ENCODE measurements at regions not wholly inside any gene's neighbourhood (a gene's known extent, or its start where the extent isn't known, plus 50 kb on each side); places are given as distances from the start of the nearest gene placed in this dataset.

GRCh38 chr15:36389107-36389506 is 190.3 kb upstream of the CDIN1 start:
- TF ChIP-seq, protein P1, sequence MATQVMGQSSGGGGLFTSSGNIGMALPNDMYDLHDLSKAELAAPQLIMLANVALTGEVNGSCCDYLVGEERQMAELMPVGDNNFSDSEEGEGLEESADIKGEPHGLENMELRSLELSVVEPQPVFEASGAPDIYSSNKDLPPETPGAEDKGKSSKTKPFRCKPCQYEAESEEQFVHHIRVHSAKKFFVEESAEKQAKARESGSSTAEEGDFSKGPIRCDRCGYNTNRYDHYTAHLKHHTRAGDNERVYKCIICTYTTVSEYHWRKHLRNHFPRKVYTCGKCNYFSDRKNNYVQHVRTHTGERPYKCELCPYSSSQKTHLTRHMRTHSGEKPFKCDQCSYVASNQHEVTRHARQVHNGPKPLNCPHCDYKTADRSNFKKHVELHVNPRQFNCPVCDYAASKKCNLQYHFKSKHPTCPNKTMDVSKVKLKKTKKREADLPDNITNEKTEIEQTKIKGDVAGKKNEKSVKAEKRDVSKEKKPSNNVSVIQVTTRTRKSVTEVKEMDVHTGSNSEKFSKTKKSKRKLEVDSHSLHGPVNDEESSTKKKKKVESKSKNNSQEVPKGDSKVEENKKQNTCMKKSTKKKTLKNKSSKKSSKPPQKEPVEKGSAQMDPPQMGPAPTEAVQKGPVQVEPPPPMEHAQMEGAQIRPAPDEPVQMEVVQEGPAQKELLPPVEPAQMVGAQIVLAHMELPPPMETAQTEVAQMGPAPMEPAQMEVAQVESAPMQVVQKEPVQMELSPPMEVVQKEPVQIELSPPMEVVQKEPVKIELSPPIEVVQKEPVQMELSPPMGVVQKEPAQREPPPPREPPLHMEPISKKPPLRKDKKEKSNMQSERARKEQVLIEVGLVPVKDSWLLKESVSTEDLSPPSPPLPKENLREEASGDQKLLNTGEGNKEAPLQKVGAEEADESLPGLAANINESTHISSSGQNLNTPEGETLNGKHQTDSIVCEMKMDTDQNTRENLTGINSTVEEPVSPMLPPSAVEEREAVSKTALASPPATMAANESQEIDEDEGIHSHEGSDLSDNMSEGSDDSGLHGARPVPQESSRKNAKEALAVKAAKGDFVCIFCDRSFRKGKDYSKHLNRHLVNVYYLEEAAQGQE (IDR thresholded peaks at IDR 0.05; ENCODE audit: insufficient read depth in 1 of 2, low read depth in 2 of 2, low read length in 2 of 2): no peak
- TF ChIP-seq FOXP2 (optimal IDR thresholded peaks at IDR 0.05; ENCODE audit: borderline replicate concordance, extremely low read depth, extremely low read length, insufficient read depth) (no peak), POLR2AphosphoS5 (IDR thresholded peaks at IDR 0.05; ENCODE audit: low read depth, low read length) (no peak), SIN3A (IDR thresholded peaks at IDR 0.05; ENCODE audit: borderline replicate concordance, insufficient read depth, low read length) (no peak), TAF1 (IDR thresholded peaks at IDR 0.05; ENCODE audit: borderline replicate concordance, insufficient read depth, low read length) (no peak)

DNA sequence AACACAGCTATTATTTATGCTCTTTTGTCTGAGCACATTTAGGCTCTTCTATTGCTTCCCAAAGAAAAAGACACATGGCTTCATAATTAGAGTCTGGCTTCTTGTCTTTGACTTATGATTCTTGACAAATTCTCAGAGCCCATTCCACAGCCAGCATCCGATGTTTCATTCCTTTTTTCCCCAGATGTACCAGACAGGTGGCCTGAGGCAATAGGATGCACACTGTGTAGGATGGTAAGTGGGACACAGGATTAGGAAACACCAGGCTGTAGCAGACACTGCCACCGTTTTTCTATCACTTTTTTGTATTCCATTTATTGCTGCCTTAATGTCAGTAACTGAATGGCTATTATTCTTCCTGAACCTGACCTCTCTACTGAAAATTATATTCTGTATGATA is 188.9 kb upstream of the CDIN1 start:
- no peak for TF ChIP-seq POLR2AphosphoS5 (IDR thresholded peaks at IDR 0.05; ENCODE audit: low read depth, low read length)
- TF ChIP-seq TAF1 (IDR thresholded peaks at IDR 0.05; ENCODE audit: borderline replicate concordance, insufficient read depth, low read length): no peak
- no peak for TF ChIP-seq SIN3A (IDR thresholded peaks at IDR 0.05; ENCODE audit: borderline replicate concordance, insufficient read depth, low read length)
- TF ChIP-seq, protein P1 (IDR thresholded peaks at IDR 0.05; ENCODE audit: insufficient read depth in 1 of 2, low read depth in 2 of 2, low read length in 2 of 2): no peak
- no peak for TF ChIP-seq FOXP2 (optimal IDR thresholded peaks at IDR 0.05; ENCODE audit: borderline replicate concordance, extremely low read depth, extremely low read length, insufficient read depth)

DNA sequence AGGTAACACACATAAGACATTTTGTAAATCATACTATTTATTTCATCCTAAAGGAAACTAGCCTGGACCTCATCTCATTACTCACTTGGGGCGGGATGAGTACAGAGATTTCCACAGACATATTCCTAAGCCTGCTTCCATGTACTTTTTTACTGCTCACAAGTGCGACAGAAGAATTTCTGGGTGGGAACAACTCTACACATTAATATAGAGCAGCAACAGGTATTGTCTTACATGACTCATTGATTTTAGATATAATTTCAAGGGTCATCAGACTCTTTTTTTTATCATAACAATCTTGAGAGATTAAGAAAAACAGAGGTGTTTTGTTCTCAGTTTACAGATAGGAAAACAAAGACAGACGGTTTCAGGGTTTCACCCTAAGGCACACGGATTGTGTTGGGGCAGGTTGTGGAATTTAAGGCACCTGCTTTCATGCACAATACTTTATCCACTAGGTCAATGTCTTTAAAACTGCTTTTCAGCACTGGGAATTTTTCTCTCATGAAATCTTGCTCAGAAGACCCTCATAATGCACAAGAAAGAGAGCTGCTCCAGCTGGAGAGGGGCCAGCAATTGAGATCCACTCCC is 186.7 kb upstream of the CDIN1 start:
- no peak for TF ChIP-seq TAF1 (IDR thresholded peaks at IDR 0.05; ENCODE audit: borderline replicate concordance, insufficient read depth, low read length)
- no peak for TF ChIP-seq POLR2AphosphoS5 (IDR thresholded peaks at IDR 0.05; ENCODE audit: low read depth, low read length)
- no peak for TF ChIP-seq FOXP2 (optimal IDR thresholded peaks at IDR 0.05; ENCODE audit: borderline replicate concordance, extremely low read depth, extremely low read length, insufficient read depth)
- TF ChIP-seq, protein P1 (IDR thresholded peaks at IDR 0.05; ENCODE audit: insufficient read depth in 1 of 2, low read depth in 2 of 2, low read length in 2 of 2): no peak
- no peak for TF ChIP-seq SIN3A (IDR thresholded peaks at IDR 0.05; ENCODE audit: borderline replicate concordance, insufficient read depth, low read length)

DNA sequence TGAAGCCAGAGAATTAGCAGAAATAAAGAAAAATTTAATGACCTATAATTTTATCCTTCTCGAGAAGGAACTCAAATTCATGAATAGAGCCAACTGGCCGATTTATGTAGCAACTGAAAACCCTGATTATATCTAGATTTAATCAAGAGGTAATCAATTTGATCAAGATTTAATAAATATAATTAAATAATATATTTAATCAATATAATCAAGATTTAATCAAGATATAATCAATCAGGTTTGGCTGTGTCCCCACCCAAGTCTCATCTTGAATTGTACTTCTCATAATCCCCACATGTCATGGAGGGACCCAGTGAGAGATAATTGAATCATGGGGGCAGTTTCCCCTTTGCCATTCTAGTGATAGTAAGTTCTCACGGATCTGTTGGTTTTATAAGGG is 181.2 kb upstream of the CDIN1 start:
- TF ChIP-seq TAF1 (IDR thresholded peaks at IDR 0.05; ENCODE audit: borderline replicate concordance, insufficient read depth, low read length) (no peak), FOXP2 (optimal IDR thresholded peaks at IDR 0.05; ENCODE audit: borderline replicate concordance, extremely low read depth, extremely low read length, insufficient read depth) (no peak), SIN3A (IDR thresholded peaks at IDR 0.05; ENCODE audit: borderline replicate concordance, insufficient read depth, low read length) (no peak), POLR2AphosphoS5 (IDR thresholded peaks at IDR 0.05; ENCODE audit: low read depth, low read length) (no peak)
- TF ChIP-seq, protein P1 (IDR thresholded peaks at IDR 0.05; ENCODE audit: insufficient read depth in 1 of 2, low read depth in 2 of 2, low read length in 2 of 2): no peak
